ENCODE measurements at regions not wholly inside any gene's neighbourhood (a gene's known extent, or its start where the extent isn't known, plus 50 kb on each side); places are given as distances from the start of the nearest gene placed in this dataset.

DNA sequence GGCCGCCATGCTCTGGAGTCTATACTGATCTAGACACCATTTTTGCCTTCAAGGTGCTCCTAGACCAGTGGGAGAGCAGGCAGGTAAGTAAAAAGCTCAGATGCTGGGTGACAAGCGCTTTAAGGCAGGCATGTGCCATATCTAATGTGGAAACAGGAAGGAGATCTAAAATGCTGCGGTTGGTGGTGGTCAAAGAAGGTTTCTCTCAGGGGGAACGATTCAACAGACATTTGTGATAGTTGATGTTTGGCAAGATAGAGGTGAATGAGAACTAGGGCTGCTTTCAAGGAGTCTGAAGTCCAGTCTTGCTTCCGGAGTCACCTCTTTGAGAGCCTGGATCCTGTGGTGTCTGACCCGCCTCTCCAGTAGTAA, 146.2 kb upstream of the KLF4 start:
- peaks cover 14% of the 10 kb centered on the region for H3K4me1 ChIP-seq (ENCODE audit: insufficient read depth)
- no peaks in the 10 kb centered on the region for H3K36me3 ChIP-seq
- no peaks in the 10 kb centered on the region for H3K9me3 ChIP-seq
- no peaks in the 10 kb centered on the region for H3K27me3 ChIP-seq
- no peak overlapping the region for H3K27ac ChIP-seq
- intact Hi-C loops (cut with DNase I): loop anchor here (2.0 to 10.0 kb wide), 5 partner anchors 99 to 773 kb away; partner anchors contain the start of genes KLF4 (in 1 of the 4) and ZNF462 (in 1 of the 4)
- no peak overlapping the region for H3K4me3 ChIP-seq
- TF ChIP-seq POLR2A (IDR thresholded peaks at IDR 0.05): no peak
- no peak for TF ChIP-seq EP300 (IDR thresholded peaks at IDR 0.05)
- TF ChIP-seq, protein P1, sequence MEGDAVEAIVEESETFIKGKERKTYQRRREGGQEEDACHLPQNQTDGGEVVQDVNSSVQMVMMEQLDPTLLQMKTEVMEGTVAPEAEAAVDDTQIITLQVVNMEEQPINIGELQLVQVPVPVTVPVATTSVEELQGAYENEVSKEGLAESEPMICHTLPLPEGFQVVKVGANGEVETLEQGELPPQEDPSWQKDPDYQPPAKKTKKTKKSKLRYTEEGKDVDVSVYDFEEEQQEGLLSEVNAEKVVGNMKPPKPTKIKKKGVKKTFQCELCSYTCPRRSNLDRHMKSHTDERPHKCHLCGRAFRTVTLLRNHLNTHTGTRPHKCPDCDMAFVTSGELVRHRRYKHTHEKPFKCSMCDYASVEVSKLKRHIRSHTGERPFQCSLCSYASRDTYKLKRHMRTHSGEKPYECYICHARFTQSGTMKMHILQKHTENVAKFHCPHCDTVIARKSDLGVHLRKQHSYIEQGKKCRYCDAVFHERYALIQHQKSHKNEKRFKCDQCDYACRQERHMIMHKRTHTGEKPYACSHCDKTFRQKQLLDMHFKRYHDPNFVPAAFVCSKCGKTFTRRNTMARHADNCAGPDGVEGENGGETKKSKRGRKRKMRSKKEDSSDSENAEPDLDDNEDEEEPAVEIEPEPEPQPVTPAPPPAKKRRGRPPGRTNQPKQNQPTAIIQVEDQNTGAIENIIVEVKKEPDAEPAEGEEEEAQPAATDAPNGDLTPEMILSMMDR (IDR thresholded peaks at IDR 0.05): no peak
- no peak for DNase-seq
- WGBS, 3 donors: 92 to 96% (median 95%) methylated on average over 6 of the region's 6 CpGs

DNA sequence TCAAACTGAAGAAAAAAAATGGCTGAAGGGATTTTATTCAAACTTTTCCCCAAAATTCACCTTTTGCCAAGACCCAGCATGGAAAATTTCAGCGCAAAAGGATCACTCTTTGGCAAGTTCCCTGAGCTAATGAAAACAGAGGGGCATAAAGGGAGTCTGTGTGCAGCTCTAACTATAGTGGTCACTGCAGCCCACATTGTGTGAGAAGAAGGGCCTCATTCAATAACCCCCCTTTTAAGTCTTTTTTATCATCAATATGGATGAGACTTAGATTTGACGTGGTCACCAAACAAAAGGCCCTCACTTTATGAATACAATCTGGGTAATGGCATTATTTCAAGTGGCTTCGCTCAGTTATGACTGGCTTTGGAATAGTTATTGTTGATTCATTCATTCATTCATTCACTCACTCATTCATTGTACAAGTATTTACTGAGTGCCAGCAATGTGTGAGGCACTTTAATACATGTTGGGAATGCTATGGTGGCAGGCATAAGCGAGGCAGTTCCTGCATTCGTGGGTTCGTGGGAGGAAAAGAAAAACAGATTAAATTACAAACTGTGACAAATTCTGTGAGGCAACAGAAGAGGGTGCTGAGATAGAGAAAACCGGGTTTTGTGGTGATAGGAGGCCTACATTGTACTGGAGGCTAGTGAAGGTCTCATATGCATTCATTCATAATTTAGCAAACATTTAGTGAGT, 145.7 kb upstream of the KLF4 start:
- intact Hi-C loops (cut with DNase I): loop anchor here in 3 of 4 donors (5.0 to 10.0 kb wide), 4 partner anchors 100 to 773 kb away; partner anchors contain the start of genes KLF4 (in 1 of the 3) and ZNF462 (in 1 of the 3)
- peaks cover 14% of the 10 kb centered on the region for H3K4me1 ChIP-seq (ENCODE audit: insufficient read depth)
- no peak for DNase-seq
- TF ChIP-seq POLR2A (IDR thresholded peaks at IDR 0.05): no peak
- TF ChIP-seq, protein P1 (IDR thresholded peaks at IDR 0.05): no peak
- no peak for TF ChIP-seq EP300 (IDR thresholded peaks at IDR 0.05)
- no peaks in the 10 kb centered on the region for H3K36me3 ChIP-seq
- WGBS, 3 donors: 73 to 80% (median 79%) methylated on average over 7 of the region's 7 CpGs
- no peaks in the 10 kb centered on the region for H3K27me3 ChIP-seq
- H3K4me3 ChIP-seq: no peak overlapping the region
- H3K9me3 ChIP-seq: no peaks in the 10 kb centered on the region
- no peak overlapping the region for H3K27ac ChIP-seq

DNA sequence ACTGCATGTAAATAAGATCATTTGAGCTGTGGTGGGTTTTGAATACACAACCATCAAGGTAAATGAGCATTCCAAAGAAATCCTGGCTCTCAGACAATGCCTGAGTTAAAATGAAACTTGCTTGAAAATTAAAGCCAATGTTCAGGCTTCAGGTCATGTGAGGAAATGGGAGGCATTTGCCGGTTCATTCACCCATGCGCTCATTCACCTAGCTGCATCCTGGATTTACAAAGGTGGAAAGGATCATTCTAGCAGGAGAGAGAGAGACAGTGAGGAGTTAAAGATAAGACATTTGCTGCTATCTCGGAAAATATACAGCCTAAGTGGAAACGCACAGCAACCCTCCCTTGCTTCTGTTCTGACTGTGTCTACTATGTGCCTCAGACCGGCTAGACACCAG, 143.8 kb upstream of the KLF4 start:
- TF ChIP-seq, protein P1 (IDR thresholded peaks at IDR 0.05): no peak
- no peak for TF ChIP-seq POLR2A (IDR thresholded peaks at IDR 0.05)
- no peak for TF ChIP-seq EP300 (IDR thresholded peaks at IDR 0.05)
- Histone ChIP-seq H3K27me3 (no peaks in the 10 kb centered on the region), H3K4me1 (ENCODE audit: insufficient read depth) (peaks cover 9% of the 10 kb centered on the region), H3K9me3 (no peaks in the 10 kb centered on the region), H3K4me3 (no peak overlapping the region), H3K36me3 (no peaks in the 10 kb centered on the region), H3K27ac (no peak overlapping the region)
- intact Hi-C loops (cut with DNase I): loop anchor here in 1 of 4 donors (10.0 kb wide), 1 partner anchor 101 kb away; no protein-coding TSS in a partner anchor
- 44 to 52% (median 51%) methylated on average over 5 of the region's 5 CpGs for WGBS, 3 donors
- DNase-seq: no peak

DNA sequence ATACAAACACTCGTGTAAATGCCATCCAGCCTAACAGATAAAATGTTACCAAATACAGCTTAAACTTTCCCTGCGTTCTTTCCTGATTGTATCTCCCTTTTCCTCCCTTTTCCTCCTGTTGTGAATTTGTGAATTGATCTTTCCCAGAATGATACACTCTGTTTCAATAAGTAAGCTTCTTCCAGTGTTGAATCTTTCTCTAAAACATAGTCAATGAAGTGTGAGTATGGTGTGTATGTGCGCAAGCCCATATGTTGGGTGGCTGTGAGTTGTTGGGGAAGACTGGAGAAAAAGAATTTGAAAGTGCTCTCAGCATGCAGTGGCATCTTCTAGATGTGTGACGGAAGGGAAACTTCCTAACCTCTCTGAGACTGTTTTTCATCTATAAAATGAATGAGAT, 143.1 kb upstream of the KLF4 start:
- Histone ChIP-seq H3K27ac (no peak overlapping the region), H3K4me3 (no peak overlapping the region), H3K36me3 (no peaks in the 10 kb centered on the region), H3K4me1 (ENCODE audit: insufficient read depth) (peaks cover 9% of the 10 kb centered on the region), H3K9me3 (no peaks in the 10 kb centered on the region), H3K27me3 (no peaks in the 10 kb centered on the region)
- TF ChIP-seq EP300 (IDR thresholded peaks at IDR 0.05): no peak
- TF ChIP-seq POLR2A (IDR thresholded peaks at IDR 0.05): no peak
- TF ChIP-seq, protein P1 (IDR thresholded peaks at IDR 0.05): no peak
- DNase-seq: no peak
- intact Hi-C loops (cut with DNase I): loop anchor here in 1 of 4 donors (10.0 kb wide), 1 partner anchor 102 kb away; no protein-coding TSS in a partner anchor
- 84 to 90% (median 86%) methylated on average over 4 of the region's 4 CpGs for WGBS, 3 donors
